ENCODE measurements at regions not wholly inside any gene's neighbourhood (a gene's known extent, or its start where the extent isn't known, plus 50 kb on each side); places are given as distances from the start of the nearest gene placed in this dataset.

DNA sequence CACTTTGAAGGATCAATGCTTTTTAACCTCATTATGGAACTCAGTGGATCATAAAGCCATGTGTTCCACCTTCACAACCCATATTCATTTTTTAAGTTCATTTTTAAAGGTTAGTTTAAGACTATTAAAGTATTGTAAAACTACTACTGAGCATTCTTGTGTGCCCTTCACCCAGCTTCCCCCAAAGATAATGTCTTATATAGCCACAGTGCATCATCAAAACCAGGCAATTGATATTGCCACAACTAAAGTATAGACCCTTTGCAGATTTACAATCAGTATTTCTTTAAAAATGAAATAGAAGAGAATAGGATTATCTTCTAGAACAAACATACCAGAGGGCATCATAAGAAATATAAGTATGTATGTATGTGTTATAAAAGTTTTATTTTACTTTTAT lies 597.1 kb downstream of the CCSER2 start:
- H3K9ac ChIP-seq (ENCODE audit: low read length), result no peak overlapping the region
- H3K9me3 ChIP-seq (ENCODE audit: control insufficient read depth, insufficient read depth, low read depth, low read length), result no peaks in the 10 kb centered on the region
- no peaks in the 10 kb centered on the region for H3K4me1 ChIP-seq (ENCODE audit: control insufficient read depth, insufficient read depth, low read length)
- no peak overlapping the region for H3K27ac ChIP-seq (ENCODE audit: low read depth, low read length)
- no peaks in the 10 kb centered on the region for H3K27me3 ChIP-seq (ENCODE audit: control insufficient read depth, insufficient read depth, low read length)
- no peaks in the 10 kb centered on the region for H3K36me3 ChIP-seq (ENCODE audit: control insufficient read depth, insufficient read depth, low read length)
- no peak overlapping the region for H3K4me3 ChIP-seq (ENCODE audit: low read depth, low read length)

DNA sequence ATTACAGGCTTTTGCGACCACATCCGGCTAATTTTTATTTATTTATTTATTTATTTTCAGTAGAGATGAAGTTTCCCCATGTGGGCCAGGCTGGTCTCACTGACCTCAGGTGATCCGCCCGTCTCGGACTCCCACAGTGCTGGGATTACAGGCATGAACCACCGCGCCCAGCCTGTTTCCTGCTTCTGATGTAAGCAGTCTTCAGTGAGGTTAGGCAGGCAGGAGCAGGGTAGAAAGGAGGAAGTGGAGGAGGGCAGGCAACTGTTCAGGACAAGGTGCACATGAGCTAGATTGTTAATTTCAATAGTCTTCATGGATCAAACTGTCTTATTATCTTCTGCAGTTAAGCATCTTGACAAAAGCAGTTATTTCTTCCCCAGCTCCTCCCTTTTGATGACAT lies 605.0 kb downstream of the CCSER2 start:
- no peak overlapping the region for H3K9ac ChIP-seq (ENCODE audit: low read length)
- no peak overlapping the region for H3K4me3 ChIP-seq (ENCODE audit: low read depth, low read length)
- no peak overlapping the region for H3K27ac ChIP-seq (ENCODE audit: low read depth, low read length)
- no peaks in the 10 kb centered on the region for H3K4me1 ChIP-seq (ENCODE audit: control insufficient read depth, insufficient read depth, low read length)
- no peaks in the 10 kb centered on the region for H3K36me3 ChIP-seq (ENCODE audit: control insufficient read depth, insufficient read depth, low read length)
- H3K27me3 ChIP-seq (ENCODE audit: control insufficient read depth, insufficient read depth, low read length), result no peaks in the 10 kb centered on the region
- H3K9me3 ChIP-seq (ENCODE audit: control insufficient read depth, insufficient read depth, low read depth, low read length), result no peaks in the 10 kb centered on the region

DNA sequence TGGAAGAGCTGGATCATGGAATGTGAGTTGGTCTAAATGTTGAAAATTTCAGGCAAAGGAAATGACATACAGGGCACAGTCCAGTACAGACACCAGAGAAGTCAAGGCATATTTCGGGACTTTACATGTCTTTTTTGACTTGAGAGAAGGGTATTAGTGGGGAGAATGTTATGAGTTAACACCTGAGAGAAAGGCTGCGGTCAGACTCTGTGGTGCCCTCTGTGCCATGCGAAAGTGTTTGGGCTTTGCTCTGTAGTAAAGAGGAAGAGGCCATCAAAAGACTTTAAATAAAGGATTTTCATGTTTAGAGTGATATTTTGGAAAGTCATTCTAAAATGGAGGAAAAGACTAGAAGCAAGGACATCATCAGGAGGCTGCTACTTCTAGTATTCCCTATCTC lies 607.4 kb downstream of the CCSER2 start:
- Histone ChIP-seq H3K9me3 (ENCODE audit: control insufficient read depth, insufficient read depth, low read depth, low read length) (no peaks in the 10 kb centered on the region), H3K9ac (ENCODE audit: low read length) (no peak overlapping the region), H3K4me3 (ENCODE audit: low read depth, low read length) (no peak overlapping the region), H3K27me3 (ENCODE audit: control insufficient read depth, insufficient read depth, low read length) (no peaks in the 10 kb centered on the region), H3K4me1 (ENCODE audit: control insufficient read depth, insufficient read depth, low read length) (no peaks in the 10 kb centered on the region), H3K27ac (ENCODE audit: low read depth, low read length) (no peak overlapping the region), H3K36me3 (ENCODE audit: control insufficient read depth, insufficient read depth, low read length) (no peaks in the 10 kb centered on the region)

DNA sequence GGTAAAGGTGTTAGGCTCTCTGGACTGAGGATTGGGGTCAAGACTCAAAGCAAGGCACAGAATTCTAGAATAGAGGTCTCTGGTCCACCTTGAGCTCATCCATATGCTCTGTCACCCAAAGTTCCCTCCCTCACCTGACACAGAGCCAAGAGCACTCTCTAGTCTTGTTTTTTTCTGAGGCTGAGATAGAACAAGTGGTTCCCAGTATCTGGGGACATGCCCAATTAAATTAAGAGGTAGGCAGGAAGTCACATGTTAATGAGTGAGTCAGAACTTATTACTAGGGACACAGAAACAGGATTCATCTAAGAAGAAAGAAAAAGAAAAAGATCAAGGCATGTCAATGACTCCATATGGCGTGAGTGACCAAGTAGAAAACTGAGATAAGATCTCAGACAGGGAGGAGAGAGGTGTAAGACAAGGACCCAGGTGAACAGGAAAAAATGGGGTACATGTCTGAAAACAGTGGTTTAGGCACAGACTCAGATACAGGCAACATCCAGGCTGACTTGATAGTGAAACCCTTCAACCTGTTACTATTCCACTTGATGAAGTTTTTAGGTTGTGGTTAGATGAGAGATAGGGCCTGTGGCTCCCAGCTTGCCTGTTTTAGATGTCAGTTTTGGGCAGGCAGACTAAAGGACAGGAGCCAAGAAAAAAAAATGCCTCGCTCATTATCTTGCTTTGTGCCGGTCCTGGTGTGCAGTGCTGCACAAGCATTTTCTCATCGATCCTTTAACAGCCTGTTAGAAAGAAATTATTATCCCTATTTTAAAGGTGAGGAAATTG lies 609.9 kb downstream of the CCSER2 start:
- H3K36me3 ChIP-seq (ENCODE audit: control insufficient read depth, insufficient read depth, low read length), result no peaks in the 10 kb centered on the region
- no peak overlapping the region for H3K4me3 ChIP-seq (ENCODE audit: low read depth, low read length)
- H3K9me3 ChIP-seq (ENCODE audit: control insufficient read depth, insufficient read depth, low read depth, low read length), result no peaks in the 10 kb centered on the region
- no peak overlapping the region for H3K27ac ChIP-seq (ENCODE audit: low read depth, low read length)
- no peaks in the 10 kb centered on the region for H3K27me3 ChIP-seq (ENCODE audit: control insufficient read depth, insufficient read depth, low read length)
- no peaks in the 10 kb centered on the region for H3K4me1 ChIP-seq (ENCODE audit: control insufficient read depth, insufficient read depth, low read length)
- H3K9ac ChIP-seq (ENCODE audit: low read length), result no peak overlapping the region

DNA sequence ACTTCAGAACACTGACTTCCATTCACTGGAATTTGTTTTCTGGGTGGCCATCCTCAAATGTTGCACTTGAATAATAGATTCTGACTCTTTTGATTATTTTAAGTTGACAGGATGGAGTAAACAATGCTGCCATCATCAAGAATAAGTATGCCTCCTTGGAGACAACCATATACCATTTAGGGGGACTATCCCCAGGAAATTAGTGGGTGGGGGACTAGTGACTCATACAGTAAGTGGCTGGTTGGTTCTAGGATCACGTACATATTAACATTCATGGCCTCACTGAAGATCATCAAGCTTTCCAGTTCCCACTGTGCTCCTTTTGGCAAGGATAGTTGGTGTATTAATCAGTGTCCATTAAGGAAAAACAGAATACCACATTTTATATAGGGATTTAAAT lies 615.2 kb downstream of the CCSER2 start:
- H3K27ac ChIP-seq (ENCODE audit: low read depth, low read length), result no peak overlapping the region
- H3K36me3 ChIP-seq (ENCODE audit: control insufficient read depth, insufficient read depth, low read length), result no peaks in the 10 kb centered on the region
- H3K4me3 ChIP-seq (ENCODE audit: low read depth, low read length), result no peak overlapping the region
- no peaks in the 10 kb centered on the region for H3K4me1 ChIP-seq (ENCODE audit: control insufficient read depth, insufficient read depth, low read length)
- no peak overlapping the region for H3K9ac ChIP-seq (ENCODE audit: low read length)
- H3K27me3 ChIP-seq (ENCODE audit: control insufficient read depth, insufficient read depth, low read length), result no peaks in the 10 kb centered on the region
- no peaks in the 10 kb centered on the region for H3K9me3 ChIP-seq (ENCODE audit: control insufficient read depth, insufficient read depth, low read depth, low read length)

DNA sequence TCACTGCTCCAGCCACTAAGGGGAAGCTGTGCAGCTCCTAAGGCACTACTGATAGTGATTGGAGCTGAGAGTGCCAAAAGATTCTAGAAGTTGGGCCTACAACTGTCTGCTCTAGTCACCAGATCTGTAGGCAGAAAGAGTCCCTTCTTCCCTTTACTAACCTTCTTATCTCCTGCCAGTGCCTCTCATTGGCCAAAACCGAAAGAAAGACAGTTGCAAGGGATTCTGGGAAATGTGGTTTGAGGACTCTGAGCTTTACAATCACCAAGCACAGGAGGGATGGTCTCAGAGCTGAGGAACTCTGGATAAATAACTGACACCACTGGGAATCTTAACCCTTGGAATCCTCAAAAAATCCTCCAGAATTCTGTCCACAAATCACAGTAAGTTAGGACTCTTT lies 615.8 kb downstream of the CCSER2 start:
- Histone ChIP-seq H3K27ac (ENCODE audit: low read depth, low read length) (no peak overlapping the region), H3K9me3 (ENCODE audit: control insufficient read depth, insufficient read depth, low read depth, low read length) (no peaks in the 10 kb centered on the region), H3K4me1 (ENCODE audit: control insufficient read depth, insufficient read depth, low read length) (no peaks in the 10 kb centered on the region), H3K27me3 (ENCODE audit: control insufficient read depth, insufficient read depth, low read length) (no peaks in the 10 kb centered on the region), H3K9ac (ENCODE audit: low read length) (no peak overlapping the region), H3K4me3 (ENCODE audit: low read depth, low read length) (no peak overlapping the region), H3K36me3 (ENCODE audit: control insufficient read depth, insufficient read depth, low read length) (no peaks in the 10 kb centered on the region)

DNA sequence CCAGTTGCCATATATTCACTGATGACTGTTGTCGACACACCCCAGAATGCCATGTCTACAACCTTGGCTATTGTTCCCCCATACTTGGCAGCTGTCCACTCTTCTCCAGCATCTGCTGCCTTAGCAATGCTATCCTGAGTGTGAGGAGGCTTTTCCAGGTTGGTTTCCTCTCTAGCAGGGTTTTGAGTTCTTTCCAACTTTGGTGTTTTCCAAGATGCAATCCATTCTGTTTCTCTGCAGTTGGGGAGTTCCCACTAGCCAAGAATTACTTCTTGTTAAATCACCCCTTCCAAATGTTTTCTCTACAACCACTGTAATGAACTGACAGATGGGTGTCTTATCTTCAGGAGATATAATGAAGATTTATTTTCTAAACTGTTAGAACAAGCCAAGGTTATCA lies 617.4 kb downstream of the CCSER2 start:
- Histone ChIP-seq H3K9ac (ENCODE audit: low read length) (no peak overlapping the region), H3K4me1 (ENCODE audit: control insufficient read depth, insufficient read depth, low read length) (no peaks in the 10 kb centered on the region), H3K36me3 (ENCODE audit: control insufficient read depth, insufficient read depth, low read length) (no peaks in the 10 kb centered on the region), H3K27me3 (ENCODE audit: control insufficient read depth, insufficient read depth, low read length) (no peaks in the 10 kb centered on the region), H3K4me3 (ENCODE audit: low read depth, low read length) (no peak overlapping the region), H3K9me3 (ENCODE audit: control insufficient read depth, insufficient read depth, low read depth, low read length) (no peaks in the 10 kb centered on the region), H3K27ac (ENCODE audit: low read depth, low read length) (no peak overlapping the region)

DNA sequence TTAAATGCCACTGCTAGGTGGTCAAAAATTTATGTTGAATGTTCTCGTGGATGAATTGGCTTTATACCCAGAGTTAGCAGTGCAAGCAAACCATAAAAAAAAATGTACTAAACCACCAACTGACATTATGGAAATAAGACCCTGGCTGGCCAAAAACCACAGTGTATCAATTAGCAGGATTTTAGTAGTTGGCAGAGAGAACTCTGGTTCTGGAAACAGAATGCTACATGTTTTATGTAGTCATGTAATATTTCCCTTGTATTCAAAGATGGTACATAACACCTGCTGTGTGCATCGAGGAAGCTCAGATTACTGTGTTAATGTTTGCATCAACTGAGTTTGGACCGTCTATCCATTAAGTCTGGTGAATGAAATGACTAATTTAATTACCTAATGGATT lies 618.5 kb downstream of the CCSER2 start:
- no peak overlapping the region for H3K27ac ChIP-seq (ENCODE audit: low read depth, low read length)
- H3K9ac ChIP-seq (ENCODE audit: low read length), result no peak overlapping the region
- H3K36me3 ChIP-seq (ENCODE audit: control insufficient read depth, insufficient read depth, low read length), result no peaks in the 10 kb centered on the region
- H3K9me3 ChIP-seq (ENCODE audit: control insufficient read depth, insufficient read depth, low read depth, low read length), result no peaks in the 10 kb centered on the region
- H3K27me3 ChIP-seq (ENCODE audit: control insufficient read depth, insufficient read depth, low read length), result no peaks in the 10 kb centered on the region
- H3K4me1 ChIP-seq (ENCODE audit: control insufficient read depth, insufficient read depth, low read length), result no peaks in the 10 kb centered on the region
- no peak overlapping the region for H3K4me3 ChIP-seq (ENCODE audit: low read depth, low read length)

DNA sequence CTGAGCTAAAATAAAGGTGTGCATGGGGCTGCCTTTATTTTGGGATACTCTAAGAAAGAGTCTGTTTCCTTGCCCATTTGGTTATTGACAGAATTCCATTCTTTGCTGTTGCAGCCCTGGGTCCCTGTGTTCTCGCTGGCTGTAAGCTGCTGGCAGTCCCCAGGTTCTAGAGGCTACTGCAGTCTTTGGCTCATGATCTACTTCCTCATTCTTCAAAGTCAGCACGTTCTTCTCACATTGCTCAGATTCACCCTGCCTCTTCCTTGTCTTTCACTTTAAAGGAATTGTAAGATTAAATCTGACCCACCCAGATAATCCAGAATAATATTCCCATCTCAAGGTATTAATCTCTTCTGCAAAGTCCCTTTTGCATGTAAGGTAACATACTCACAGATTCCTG lies 620.3 kb downstream of the CCSER2 start:
- no peak overlapping the region for H3K27ac ChIP-seq (ENCODE audit: low read depth, low read length)
- no peaks in the 10 kb centered on the region for H3K36me3 ChIP-seq (ENCODE audit: control insufficient read depth, insufficient read depth, low read length)
- no peak overlapping the region for H3K4me3 ChIP-seq (ENCODE audit: low read depth, low read length)
- H3K4me1 ChIP-seq (ENCODE audit: control insufficient read depth, insufficient read depth, low read length), result no peaks in the 10 kb centered on the region
- no peaks in the 10 kb centered on the region for H3K27me3 ChIP-seq (ENCODE audit: control insufficient read depth, insufficient read depth, low read length)
- H3K9ac ChIP-seq (ENCODE audit: low read length), result no peak overlapping the region
- no peaks in the 10 kb centered on the region for H3K9me3 ChIP-seq (ENCODE audit: control insufficient read depth, insufficient read depth, low read depth, low read length)

DNA sequence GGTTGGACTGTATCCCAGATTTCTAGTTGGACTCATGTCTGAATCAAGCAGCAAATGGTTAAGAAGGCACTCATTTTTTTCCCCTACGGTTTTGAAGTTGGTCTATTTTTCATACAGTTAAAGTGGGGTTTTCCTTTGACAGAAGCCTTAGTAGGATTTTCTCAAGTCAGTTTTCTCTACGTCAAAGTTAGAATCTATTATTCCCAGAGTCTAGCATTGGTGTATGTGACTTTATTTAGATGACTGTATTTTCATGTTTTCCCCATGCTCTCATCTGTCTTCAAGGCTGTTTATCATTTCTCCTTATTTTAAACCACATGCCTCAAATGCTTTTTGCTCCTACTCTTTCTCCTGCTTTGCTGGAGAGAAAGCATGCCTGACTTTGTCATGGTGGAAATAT lies 623.2 kb downstream of the CCSER2 start:
- H3K4me1 ChIP-seq (ENCODE audit: control insufficient read depth, insufficient read depth, low read length), result peaks cover 3% of the 10 kb centered on the region; the same call in 1 of the 2 replicates

DNA sequence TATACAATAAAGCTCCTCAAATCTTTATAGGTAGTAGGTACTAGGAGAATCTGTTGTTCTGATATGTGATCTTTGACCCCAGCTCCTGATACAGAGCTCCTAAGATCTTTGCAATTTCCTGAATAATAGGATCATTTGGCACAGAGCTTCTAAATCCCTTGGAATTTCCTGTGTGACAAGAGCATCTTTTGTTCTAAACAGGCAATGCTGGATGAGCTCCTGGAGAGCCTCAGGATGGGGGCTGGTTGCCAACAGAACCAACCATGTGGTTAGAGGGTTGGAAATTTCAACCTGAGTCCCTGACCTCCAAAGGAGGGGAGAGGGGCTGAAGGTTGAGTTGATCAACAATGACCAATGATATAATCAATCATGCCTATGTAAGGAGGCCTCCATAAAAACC lies 629.0 kb downstream of the CCSER2 start:
- H3K36me3 ChIP-seq (ENCODE audit: control insufficient read depth, insufficient read depth, low read length), result no peaks in the 10 kb centered on the region
- H3K27me3 ChIP-seq (ENCODE audit: control insufficient read depth, insufficient read depth, low read length), result no peaks in the 10 kb centered on the region
- peaks cover 6% of the 10 kb centered on the region; the same call in 1 of the 2 replicates for H3K4me1 ChIP-seq (ENCODE audit: control insufficient read depth, insufficient read depth, low read length)
- no peaks in the 10 kb centered on the region for H3K9me3 ChIP-seq (ENCODE audit: control insufficient read depth, insufficient read depth, low read depth, low read length)
- H3K27ac ChIP-seq (ENCODE audit: low read depth, low read length), result no peak overlapping the region
- no peak overlapping the region for H3K9ac ChIP-seq (ENCODE audit: low read length)
- H3K4me3 ChIP-seq (ENCODE audit: low read depth, low read length), result no peak overlapping the region

More for the DNA sequence above, 623.2 kb downstream of the CCSER2 start:
- H3K4me3 ChIP-seq (ENCODE audit: low read depth, low read length), result no peak overlapping the region
- H3K36me3 ChIP-seq (ENCODE audit: control insufficient read depth, insufficient read depth, low read length), result no peaks in the 10 kb centered on the region
- H3K27ac ChIP-seq (ENCODE audit: low read depth, low read length), result no peak overlapping the region
- H3K9me3 ChIP-seq (ENCODE audit: control insufficient read depth, insufficient read depth, low read depth, low read length), result no peaks in the 10 kb centered on the region
- H3K9ac ChIP-seq (ENCODE audit: low read length), result no peak overlapping the region
- H3K27me3 ChIP-seq (ENCODE audit: control insufficient read depth, insufficient read depth, low read length), result no peaks in the 10 kb centered on the region

Measured in HUES6 (cell line).